ENCODE measurements at regions not wholly inside any gene's neighbourhood (a gene's known extent, or its start where the extent isn't known, plus 50 kb on each side); places are given as distances from the start of the nearest gene placed in this dataset.
"Not testable (repeated sequence)": the region's sequence is repeated elsewhere in the genome, so short reads cannot be mapped to it uniquely, and the experiment has no call there.

GRCh38 chr10:37493185-37493796 is 364.1 kb downstream of the ZNF248 start:
- not testable (repeated sequence) for TF ChIP-seq CTCF (IDR thresholded peaks at IDR 0.05; ENCODE audit: low read depth, low read length, missing input control); TAF1 (conservative IDR thresholded peaks at IDR 0.05); GABPA (IDR thresholded peaks at IDR 0.05 in 1 of 2, conservative IDR thresholded peaks at IDR 0.05 in 1 of 2); MAX (IDR thresholded peaks at IDR 0.05); HNF4A (conservative IDR thresholded peaks at IDR 0.05); FOXA1 (IDR thresholded peaks at IDR 0.05); ATF3 (IDR thresholded peaks at IDR 0.05)

All from liver (tissue), 3 donors.